GM18520 (cell line): ENCODE measurements at regions not wholly inside any gene's neighbourhood (a gene's known extent, or its start where the extent isn't known, plus 50 kb on each side); places are given as distances from the start of the nearest gene placed in this dataset.
"Not testable (repeated sequence)": the region's sequence is repeated elsewhere in the genome, so short reads cannot be mapped to it uniquely, and the experiment has no call there.

Experiments used
- ATAC-seq: cut with Tn5 transposase; IDR thresholded peaks from one replicate; pipeline ENCODE4 v1.9.1; 2021; ENCODE audit not compliant: unreplicated experiment

- ATAC-seq, result no peak
These were observed 171.5 kb upstream of the ADCY1 start for GRCh38 chr7:45402480-45403218.

- ATAC-seq, result no peak
These were observed 169.5 kb upstream of the ADCY1 start for GRCh38 chr7:45404622-45405021.

DNA sequence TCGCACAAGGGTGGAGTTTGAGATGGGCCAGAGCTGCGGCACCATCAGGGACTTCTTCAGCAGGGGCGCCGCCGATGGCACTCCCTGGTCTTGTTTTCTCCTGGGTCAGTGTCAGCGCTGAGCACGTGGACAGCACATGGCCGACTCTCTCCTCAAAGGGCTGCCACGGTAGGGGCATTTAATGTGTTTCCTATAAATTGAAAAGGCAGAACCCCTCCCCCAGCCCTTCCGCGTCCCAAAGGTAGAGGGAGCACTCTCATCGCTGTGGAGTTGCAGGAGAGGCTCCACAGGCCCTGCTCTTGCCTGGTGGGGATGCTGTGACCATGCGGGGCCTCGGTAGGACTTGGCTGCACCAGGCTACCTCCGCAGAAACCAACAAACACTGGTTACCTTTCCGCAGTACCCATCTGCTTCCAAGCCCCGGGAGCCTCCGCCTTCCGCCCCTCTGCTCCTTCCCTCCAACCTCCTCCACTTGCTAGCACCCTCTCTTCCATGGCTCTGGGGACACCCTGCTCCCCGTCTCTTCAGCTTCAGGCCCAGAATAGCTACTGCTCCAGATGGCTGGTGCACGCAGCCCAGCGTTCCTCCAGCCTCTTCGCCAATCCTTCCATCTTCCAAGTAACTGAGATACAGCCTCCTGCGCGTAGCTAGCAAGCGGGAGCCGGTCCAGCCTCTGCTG lies 166.3 kb upstream of the ADCY1 start:
- no peak for ATAC-seq

DNA sequence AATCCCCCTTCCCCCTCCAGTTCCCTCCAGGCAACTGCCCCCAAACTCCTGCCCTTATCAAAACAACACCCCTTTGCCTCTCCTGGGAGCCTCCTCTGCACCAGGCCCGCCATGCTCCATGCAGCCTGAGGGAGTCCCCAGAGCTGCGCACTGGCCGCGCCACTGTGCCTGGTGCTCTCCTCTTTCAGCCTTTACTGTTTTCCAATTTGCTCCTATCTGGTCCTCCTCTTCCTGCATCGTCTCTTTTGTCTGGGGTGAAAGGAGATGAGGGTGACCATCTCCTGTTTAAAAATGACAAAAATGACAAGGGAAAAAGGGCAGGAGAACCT lies 165.8 kb upstream of the ADCY1 start:
- ATAC-seq, result no peak

- no peak for ATAC-seq
These were observed 163.3 kb upstream of the ADCY1 start for GRCh38 chr7:45410893-45411292.

DNA sequence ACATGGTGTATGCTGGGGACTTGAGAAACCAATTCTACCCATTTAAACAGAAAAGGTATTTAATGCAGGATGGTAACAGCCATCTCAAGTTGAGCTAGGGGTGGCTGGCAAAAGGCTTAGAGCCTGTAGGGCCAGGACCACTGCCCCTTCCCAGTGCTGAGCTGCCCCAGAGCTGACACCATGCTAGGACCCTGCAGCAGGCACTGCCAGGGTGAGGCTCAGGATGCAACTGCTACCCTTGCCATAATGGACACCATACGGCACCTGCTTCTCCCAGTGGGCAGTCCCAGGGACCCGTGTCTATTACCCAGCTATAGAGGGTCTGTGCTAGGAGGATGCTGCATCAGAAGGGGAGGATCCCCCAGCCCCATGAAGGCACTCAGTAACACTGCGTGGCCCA lies 160.7 kb upstream of the ADCY1 start:
- ATAC-seq, result no peak

- ATAC-seq, result no peak
These were observed 159.9 kb upstream of the ADCY1 start for GRCh38 chr7:45414226-45414625.

- no peak for ATAC-seq
These were observed 158.9 kb upstream of the ADCY1 start for GRCh38 chr7:45415265-45415664.

DNA sequence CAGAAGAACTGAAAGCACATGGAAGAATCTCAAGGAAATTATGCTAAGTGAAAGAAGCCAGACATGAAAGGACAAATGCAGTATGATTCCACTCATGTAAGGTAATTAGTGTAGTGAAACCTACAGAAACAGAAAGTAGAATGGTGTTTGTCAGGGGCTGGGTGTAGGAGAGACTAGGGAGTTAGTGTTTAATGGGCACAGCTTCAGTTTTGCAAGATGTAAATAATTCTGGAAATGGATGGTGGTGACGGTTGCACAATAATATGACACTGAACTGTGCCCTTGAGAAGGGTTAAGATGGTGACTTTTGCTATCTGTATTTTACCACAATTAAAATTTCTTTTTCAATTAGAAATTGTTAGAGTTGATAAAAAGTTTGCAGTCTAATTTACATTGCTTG lies 157.3 kb upstream of the ADCY1 start:
- no peak for ATAC-seq

GRCh38 chr7:45417268-45417667 lies 156.9 kb upstream of the ADCY1 start:
- no peak for ATAC-seq

DNA sequence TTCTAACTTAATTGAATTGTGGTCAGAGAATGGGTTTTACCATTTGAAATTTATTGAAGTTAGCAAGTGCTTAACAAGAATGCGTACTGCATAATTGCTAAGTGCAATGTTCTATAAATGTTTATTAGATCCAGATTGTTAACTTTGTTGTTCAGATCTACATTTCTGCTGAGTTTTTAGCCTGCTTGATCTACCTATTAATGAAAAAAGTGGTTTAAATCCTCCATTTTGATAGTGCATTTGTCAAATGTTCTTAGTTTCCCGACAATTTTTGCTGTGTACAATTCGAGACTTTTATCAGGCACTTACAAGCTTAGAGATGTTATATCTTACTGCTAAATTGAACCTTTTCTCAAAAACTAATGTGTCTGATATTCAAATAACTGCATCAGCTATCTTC lies 156.4 kb upstream of the ADCY1 start:
- no peak for ATAC-seq

DNA sequence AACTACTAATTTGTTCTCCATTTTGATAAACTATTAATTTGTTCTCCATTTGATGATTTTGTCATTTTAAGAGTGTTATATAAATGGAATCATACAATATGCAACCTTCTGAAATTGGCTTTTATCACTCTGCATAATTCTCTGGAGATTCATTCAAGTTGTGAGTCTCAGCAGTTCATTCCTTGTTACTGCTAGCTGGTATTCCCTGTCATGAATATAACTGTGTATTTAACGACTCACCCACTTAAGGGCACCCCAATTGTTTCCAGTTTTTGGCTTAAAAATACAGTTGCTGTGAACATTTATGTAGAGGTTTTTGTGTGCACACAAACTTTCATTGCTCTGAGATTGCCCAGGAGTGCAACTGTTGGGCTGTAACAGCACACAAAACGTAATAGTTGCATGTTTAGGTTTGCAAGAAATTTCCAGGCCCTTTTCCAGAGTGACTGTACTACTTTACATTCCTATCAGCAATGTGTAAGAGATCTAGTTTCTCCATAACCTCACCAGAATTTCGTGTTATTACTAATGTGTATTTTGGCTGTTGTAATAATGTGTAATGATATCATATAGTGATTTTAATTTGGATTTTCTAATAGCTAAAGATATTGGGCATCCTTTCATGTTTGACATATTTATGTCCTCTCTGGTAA lies 153.2 kb upstream of the ADCY1 start:
- no peak for ATAC-seq

DNA sequence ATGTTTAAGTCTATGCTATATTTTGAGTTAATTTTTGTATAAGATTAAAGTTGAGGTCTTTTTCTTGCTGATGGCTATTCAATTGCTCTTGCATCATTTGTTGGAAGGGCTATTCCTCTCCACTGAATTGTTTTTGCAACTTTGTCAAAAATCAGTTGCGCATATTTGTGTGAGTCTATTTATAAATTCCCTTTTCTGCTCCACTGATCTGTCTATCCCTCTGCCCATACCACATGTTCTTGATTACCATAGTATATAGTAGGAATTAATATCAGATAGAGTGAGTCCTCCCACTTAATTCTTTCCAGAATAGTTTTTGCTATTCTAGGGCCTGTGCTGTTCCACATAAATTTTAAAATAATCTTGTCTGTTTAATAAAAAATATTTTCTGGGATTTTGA lies 152.4 kb upstream of the ADCY1 start:
- no peak for ATAC-seq

DNA sequence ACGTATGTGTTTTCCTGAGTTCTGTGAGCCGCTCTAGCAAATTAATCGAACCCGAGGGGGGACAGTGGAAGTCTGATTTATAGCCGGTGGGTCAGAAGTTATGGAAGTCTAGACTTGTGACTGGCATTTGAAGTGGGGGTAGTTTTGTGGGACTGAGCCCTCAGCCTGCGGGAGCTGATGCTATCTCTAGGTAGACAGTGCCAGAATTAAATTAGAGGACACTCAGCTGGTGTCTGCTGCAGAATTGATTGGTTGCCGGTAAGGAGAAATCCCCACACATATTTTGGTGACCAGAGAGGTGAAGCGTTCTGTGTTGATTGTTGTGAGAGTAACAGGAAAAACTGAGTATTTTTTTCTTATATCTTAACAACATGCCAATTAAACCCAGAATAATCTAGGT lies 143.8 kb upstream of the ADCY1 start:
- ATAC-seq, result no peak

DNA sequence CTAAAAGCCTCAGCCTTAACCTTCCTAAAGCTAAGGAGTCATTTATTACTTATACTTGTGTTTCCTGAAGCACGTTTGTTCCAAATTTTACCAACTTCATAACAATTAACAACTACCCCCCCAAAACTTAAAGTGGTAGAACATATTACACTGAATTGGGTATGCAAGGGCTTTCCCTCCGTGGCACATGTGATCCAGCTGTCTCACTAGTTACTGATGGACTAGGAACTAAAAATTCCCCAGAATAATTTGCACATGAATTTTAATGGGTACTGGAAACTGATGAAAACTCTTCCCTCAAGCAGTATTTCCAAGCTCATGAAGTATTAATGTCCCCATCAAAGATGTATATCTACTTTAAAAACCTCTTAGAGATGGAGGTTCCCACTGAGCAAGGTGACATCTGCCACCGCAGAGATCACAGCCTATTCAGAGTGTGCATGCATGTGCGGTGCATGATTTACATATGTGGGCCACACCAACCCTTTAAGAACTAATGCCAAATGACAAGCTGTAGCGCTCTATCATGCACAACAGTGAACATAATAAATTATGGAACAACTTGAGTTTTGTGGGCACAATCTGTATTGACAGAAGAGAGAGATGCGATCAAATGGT lies 139.9 kb upstream of the ADCY1 start:
- ATAC-seq, result no peak

DNA sequence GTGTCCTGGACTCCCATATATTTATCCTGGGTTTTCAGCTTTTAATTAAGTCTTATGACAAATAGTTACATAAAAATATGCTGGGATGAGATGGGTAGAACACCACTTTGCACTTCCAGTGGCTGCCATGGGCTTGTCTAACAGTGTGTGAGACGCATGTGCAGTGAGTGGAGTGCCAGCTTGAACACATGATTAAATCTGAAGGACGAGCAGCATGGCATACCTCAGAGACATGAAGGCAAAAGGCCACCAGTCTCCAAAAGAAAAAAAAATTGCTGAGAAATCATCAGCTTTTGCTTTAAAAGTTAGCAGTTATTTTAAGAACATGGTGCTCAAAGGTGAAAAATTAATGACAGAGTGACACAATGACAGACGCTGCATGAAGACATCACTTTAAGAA lies 139.0 kb upstream of the ADCY1 start:
- ATAC-seq, result no peak

GRCh38 chr7:45435846-45436245 lies 138.3 kb upstream of the ADCY1 start:
- no peak for ATAC-seq

GRCh38 chr7:45440776-45441175 lies 133.4 kb upstream of the ADCY1 start:
- not testable (repeated sequence) for ATAC-seq

DNA sequence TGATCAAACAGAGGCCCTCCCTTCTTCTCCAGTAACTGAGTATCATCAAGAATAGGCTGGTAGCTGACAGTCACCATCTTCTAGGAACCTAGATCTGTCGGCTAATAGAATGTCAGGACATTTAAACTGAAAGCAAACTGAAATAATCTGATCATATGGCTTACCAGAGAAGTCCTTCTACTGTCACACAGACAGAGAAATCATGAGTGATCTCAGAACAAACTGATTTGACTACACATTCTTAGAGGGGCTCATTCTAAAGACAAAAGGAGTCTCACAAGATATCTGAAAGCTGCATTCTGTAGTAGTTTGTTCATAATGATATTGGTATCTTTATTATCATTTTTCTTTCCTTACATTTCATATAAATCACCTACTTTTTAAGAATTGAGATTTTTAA lies 130.9 kb upstream of the ADCY1 start:
- ATAC-seq, result no peak

GRCh38 chr7:45446195-45446944 lies 127.8 kb upstream of the ADCY1 start:
- no peak for ATAC-seq

DNA sequence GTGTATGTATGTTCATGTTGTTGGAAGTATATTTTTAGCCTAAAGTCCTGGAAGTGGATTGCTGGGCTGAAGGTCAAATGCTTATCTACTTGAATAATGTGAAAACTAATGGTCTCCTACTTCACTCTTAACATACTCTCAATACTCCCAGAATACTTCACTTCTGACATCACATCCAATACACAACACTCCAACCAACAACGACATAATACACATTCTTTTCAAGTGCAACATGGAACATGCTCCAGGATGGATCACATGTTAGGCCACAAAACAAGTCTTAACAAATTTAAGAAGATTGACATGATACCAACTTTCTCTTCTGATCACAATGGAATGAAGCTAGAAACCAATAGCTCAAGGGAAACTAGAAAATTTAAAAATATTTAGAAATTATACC lies 126.9 kb upstream of the ADCY1 start:
- no peak for ATAC-seq
